Activated naive CD8-positive, alpha-beta T cell (primary cell): ENCODE measurements at regions not wholly inside any gene's neighbourhood (a gene's known extent, or its start where the extent isn't known, plus 50 kb on each side); places are given as distances from the start of the nearest gene placed in this dataset.
A peak's percentile ranks its signal among the peaks of the same experiment; 100 is the strongest.

Experiments
- H3K27ac Mint-ChIP-seq: one replicate; pipeline ENCODE4 v1.8.0; 2021; ENCODE audit warnings: mixed read lengths
- H3K27me3 Mint-ChIP-seq: one replicate; pipeline ENCODE4 v1.8.0; 2021; ENCODE audit warnings: mixed read lengths
- H3K36me3 Mint-ChIP-seq: one replicate; pipeline ENCODE4 v1.8.0; 2021; ENCODE audit warnings: mixed read lengths
- H3K4me1 Mint-ChIP-seq: one replicate; pipeline ENCODE4 v1.8.0; 2021; ENCODE audit warnings: low read depth, mixed read lengths
- H3K4me3 Mint-ChIP-seq: one replicate; pipeline ENCODE4 v1.8.0; 2021; ENCODE audit warnings: mild to moderate bottlenecking, mixed read lengths
- H3K9me3 Mint-ChIP-seq: one replicate; pipeline ENCODE4 v1.8.0; 2021; ENCODE audit warnings: low read depth, mixed read lengths

DNA sequence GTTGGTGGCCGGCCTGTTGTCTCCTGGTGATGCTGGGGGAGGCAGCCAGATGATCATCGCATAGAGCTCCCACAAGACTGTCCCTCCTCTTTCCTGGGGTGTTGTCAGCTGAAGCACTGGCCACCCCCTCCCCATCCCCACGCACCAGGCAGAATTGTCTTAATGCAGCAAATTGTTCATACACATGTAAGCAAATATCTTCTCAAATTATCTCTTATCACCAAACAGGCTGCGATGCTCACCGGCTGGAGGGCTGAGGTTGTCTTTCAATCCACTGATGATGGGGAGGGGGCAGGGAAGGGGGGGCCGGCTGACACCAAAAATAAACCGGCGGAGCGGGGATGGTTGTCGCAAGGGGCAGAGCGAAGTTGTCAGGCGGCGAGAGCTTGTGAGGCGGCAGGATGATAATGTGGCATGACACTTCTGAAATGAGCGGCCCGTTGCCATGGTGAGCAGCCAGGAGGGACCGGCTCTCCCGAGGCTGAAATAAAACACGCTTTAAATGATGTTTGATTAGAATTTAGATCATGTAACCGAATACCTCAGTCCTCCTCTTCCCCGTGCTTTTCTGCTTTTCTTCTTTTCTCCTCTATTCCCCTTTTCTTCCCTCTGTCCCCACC is 59.8 kb downstream of the MRM1 start:
- H3K4me3 Mint-ChIP-seq, result no peak overlapping the region
- peaks cover 6% of the 10 kb centered on the region for H3K4me1 Mint-ChIP-seq
- peaks cover 3% of the 10 kb centered on the region for H3K36me3 Mint-ChIP-seq
- H3K9me3 Mint-ChIP-seq, result no peaks in the 10 kb centered on the region
- H3K27ac Mint-ChIP-seq, result no peak overlapping the region
- peaks cover 7% of the 10 kb centered on the region for H3K27me3 Mint-ChIP-seq

DNA sequence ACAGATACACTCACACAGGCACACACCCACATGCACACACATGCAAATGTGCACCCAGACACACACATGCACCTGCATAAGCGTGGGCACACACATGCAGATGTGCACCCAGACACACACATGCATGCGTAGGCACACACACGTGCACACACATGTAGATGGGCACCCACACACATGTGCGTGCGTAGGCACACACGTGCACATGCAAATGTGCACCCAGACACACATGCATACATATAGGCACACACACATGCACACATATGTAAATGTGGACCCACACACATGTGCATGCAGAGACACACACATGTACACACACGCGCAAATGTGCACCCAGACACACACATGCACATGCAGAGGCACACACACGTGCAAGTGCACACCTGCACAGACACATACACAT is 60.3 kb downstream of the MRM1 start:
- peaks cover 6% of the 10 kb centered on the region for H3K4me1 Mint-ChIP-seq
- H3K36me3 Mint-ChIP-seq, result peaks cover 3% of the 10 kb centered on the region
- H3K27me3 Mint-ChIP-seq, result peaks cover 5% of the 10 kb centered on the region
- H3K4me3 Mint-ChIP-seq, result no peak overlapping the region
- no peaks in the 10 kb centered on the region for H3K9me3 Mint-ChIP-seq
- H3K27ac Mint-ChIP-seq, result no peak overlapping the region

DNA sequence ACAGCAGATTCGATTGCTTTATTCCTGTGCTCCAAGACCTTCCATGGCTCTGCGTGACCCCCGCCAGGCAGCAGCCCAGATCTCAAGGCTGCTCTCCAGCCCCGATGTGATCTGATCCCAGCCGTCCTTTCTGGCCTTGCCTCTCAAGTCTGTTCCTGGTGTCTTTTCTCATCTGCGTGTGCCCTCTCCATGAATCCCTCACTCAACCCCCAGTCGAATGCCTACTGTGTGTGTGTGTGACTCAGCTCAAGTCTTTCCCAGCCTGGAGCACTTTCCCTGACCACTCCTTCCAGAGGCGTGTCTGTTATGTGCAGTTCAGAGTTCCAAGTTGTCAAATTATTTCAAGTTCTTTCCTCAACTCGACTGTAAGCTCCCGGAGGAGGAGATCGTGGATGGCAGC is 64.0 kb downstream of the MRM1 start:
- Mint-ChIP-seq H3K27me3 (no peaks in the 10 kb centered on the region), H3K36me3 (no peaks in the 10 kb centered on the region), H3K4me3 (no peak overlapping the region), H3K4me1 (no peaks in the 10 kb centered on the region), H3K9me3 (no peaks in the 10 kb centered on the region), H3K27ac (no peak overlapping the region)

DNA sequence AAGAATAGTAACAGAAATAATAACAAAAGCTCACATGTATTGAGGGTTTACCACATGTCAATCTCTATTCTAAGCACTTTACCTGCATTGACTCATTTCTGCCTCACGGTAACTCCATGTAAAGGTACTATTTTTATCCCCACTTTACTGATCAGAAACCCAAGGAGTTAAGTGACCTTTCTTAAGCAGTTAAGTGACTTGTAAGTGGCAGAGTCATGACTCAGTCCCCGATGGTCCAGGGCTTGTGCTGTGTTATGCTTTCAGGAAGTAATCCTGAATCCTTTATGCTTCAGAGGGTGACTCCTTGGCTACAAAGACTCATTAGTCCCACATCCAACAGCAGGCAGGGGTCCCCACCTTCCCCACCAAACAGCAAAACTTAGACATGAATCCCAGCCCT is 66.5 kb downstream of the MRM1 start:
- no peak overlapping the region for H3K27ac Mint-ChIP-seq
- H3K4me1 Mint-ChIP-seq, result peaks cover 13% of the 10 kb centered on the region
- H3K27me3 Mint-ChIP-seq, result no peaks in the 10 kb centered on the region
- H3K9me3 Mint-ChIP-seq, result no peaks in the 10 kb centered on the region
- no peaks in the 10 kb centered on the region for H3K36me3 Mint-ChIP-seq
- H3K4me3 Mint-ChIP-seq, result no peak overlapping the region

DNA sequence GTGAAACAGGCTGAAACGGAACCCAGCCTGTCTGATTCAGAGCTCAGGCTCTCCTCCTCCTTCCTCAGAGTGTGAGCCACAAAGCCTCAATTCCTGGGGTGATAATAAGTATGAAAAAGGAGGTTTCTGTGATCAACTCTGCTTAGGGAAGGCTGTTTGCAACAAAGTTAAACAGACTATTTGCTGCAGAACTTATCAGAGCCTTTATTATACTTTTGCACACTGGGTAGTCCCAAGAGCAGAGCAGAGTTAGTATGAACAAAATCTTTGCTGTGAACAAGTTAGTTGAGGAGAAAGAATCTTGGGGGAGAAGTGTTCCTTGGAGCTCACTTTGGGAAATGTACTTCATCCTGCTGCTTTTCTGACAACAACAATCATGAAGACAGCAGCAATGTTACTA is 67.4 kb downstream of the MRM1 start:
- Mint-ChIP-seq H3K36me3 (no peaks in the 10 kb centered on the region), H3K27me3 (no peaks in the 10 kb centered on the region), H3K9me3 (no peaks in the 10 kb centered on the region), H3K27ac (no peak overlapping the region), H3K4me3 (no peak overlapping the region), H3K4me1 (peaks cover 19% of the 10 kb centered on the region)

DNA sequence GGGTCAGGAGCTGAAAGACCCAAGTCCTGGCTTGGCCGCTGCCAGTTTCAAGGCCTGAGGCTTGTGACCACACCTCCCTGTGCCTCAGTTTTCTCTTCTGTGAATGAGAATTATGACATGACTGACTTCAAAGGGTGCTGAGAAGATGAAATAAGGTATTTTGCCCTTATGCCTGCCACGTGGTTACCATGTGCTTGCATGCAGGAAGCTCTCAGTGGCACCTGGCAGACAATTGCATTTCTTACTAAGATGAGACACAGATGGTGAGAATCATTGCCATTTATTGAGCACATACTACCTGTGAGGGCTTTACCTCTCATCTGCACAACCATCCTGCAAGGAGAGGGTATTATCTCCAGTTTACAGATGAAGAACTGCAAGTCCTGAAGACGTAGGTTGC is 69.8 kb downstream of the MRM1 start:
- peaks cover 42% of the 10 kb centered on the region for H3K4me1 Mint-ChIP-seq
- H3K4me3 Mint-ChIP-seq, result no peak overlapping the region
- no peak overlapping the region for H3K27ac Mint-ChIP-seq
- H3K9me3 Mint-ChIP-seq, result no peaks in the 10 kb centered on the region
- H3K27me3 Mint-ChIP-seq, result no peaks in the 10 kb centered on the region
- no peaks in the 10 kb centered on the region for H3K36me3 Mint-ChIP-seq

DNA sequence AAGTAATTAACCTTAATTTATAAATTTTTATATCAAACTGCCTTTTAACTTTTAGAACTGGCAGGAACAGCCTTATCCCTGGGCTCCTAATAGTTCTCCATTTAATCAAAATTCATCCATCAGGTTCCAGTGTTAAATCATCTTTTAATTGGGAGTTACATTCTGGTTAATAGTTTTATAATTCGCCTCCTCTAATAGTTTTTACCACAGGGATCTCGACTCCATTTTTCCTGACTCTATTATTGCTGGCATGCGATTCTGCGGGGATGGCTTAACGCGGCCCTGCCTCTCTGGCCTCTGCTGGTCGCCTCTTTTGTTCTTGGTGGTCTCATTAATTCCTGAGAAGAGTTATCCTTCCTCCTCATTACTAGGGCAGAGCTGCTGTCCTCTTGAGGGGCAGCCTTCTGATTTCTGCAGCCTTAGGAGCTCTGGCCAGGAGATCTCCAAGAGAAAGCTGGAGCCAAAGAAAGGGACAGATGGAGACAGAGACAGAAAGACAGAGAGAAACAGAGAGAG is 71.1 kb downstream of the MRM1 start:
- Mint-ChIP-seq H3K4me1 (peaks cover 47% of the 10 kb centered on the region), H3K36me3 (no peaks in the 10 kb centered on the region), H3K27ac (no peak overlapping the region), H3K27me3 (no peaks in the 10 kb centered on the region), H3K4me3 (no peak overlapping the region), H3K9me3 (no peaks in the 10 kb centered on the region)

DNA sequence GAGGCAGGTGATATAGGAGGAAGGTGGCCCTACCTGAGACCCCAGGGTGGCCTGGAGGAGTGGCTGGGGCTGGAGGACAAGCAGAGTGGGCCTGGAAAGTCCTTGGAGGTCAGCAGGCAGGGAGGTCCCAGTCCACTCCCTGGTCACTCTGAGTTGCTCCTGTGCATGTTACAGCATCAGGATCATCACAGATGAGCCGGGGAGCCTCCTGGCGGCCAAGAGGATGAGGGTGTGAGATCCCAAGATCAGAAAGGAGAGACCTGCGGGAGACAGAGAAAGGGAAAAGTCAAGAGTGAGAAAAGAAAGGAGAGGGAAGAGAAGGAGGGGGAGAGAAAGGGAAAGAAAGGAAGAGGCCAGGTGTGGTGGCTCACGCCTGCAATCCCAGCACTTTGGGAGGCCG is 71.7 kb downstream of the MRM1 start:
- Mint-ChIP-seq H3K36me3 (no peaks in the 10 kb centered on the region), H3K9me3 (no peaks in the 10 kb centered on the region), H3K27me3 (no peaks in the 10 kb centered on the region), H3K4me3 (no peak overlapping the region), H3K27ac (no peak overlapping the region), H3K4me1 (peaks cover 47% of the 10 kb centered on the region)

DNA sequence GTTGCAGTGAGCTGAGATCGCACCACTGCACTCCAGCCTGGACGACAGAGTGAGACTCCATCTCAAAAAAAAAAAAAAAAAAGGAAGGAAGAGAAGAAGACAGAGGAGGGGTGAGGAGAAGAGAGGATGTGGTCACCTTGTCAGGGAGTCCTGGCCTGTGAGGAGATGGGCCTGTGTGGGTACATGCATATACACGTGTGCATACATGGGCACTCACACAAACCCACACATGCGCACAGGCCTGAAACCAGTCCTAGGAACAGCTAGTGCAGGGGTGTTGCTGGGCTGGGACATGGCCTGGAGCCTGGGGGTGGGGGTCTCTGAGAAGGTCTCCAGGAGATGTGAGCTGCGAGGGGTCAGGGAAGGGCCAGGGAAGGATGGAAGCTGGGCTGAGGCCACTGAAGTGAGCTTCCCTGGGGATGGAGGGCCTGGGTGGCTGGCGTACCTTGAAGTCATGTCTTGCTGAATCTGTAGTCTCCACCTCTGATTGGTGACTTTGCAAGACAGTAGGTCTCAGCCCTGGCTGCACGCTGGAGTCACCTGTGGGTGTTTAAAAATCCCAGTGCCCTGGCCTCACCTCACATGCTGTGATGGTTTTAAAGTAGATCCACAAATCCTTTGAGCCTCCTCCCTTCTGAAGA is 72.4 kb downstream of the MRM1 start:
- peaks cover 47% of the 10 kb centered on the region for H3K4me1 Mint-ChIP-seq
- H3K27me3 Mint-ChIP-seq, result no peaks in the 10 kb centered on the region
- peak overlapping the region; percentile 30 for H3K4me3 Mint-ChIP-seq
- H3K9me3 Mint-ChIP-seq, result no peaks in the 10 kb centered on the region
- no peaks in the 10 kb centered on the region for H3K36me3 Mint-ChIP-seq
- H3K27ac Mint-ChIP-seq, result peak overlapping the region; percentile 68

DNA sequence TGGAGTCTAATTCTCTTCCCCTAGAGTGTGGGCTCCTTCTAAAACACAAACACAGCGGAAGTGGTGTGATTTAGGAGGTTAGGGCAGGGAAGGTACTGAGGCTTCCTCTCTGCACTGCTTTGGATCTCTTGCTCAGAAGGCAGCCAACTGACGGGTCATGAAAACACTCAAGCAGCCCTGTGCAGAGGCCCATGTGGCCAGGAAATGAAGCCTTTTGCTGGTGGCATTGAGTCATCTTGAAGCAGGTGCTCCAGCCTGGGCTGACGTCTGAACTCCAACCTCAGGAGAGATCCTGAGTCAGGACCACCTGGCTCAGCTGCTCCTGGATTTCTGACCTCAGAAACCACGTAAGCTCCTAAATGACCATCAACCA is 72.9 kb downstream of the MRM1 start:
- Mint-ChIP-seq H3K27me3 (no peaks in the 10 kb centered on the region), H3K4me1 (peaks cover 47% of the 10 kb centered on the region), H3K9me3 (no peaks in the 10 kb centered on the region), H3K4me3 (peak overlapping the region; percentile 30), H3K27ac (peak overlapping the region; percentile 68), H3K36me3 (no peaks in the 10 kb centered on the region)

DNA sequence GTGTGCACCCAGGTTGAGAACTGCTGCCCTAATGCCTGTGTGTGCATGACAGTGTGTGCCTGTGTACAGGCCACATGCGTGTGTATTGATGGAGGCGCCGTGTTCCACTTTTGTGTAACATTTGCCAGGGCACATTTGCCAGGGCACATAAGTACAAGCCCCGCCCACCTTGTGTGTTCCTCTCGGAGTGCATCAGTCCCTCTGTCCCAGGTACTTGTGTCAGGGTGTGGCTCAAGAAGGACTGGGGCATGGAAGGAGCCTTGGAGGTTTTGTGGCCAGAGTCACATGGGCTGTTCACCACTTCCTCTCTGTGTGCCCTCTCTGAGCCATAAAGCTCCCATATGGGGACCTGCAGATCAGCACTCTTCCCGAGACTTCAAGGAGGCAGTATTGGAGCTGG is 73.9 kb downstream of the MRM1 start:
- no peaks in the 10 kb centered on the region for H3K27me3 Mint-ChIP-seq
- no peaks in the 10 kb centered on the region for H3K36me3 Mint-ChIP-seq
- H3K9me3 Mint-ChIP-seq, result no peaks in the 10 kb centered on the region
- peaks cover 47% of the 10 kb centered on the region for H3K4me1 Mint-ChIP-seq
- H3K27ac Mint-ChIP-seq, result no peak overlapping the region
- H3K4me3 Mint-ChIP-seq, result no peak overlapping the region

DNA sequence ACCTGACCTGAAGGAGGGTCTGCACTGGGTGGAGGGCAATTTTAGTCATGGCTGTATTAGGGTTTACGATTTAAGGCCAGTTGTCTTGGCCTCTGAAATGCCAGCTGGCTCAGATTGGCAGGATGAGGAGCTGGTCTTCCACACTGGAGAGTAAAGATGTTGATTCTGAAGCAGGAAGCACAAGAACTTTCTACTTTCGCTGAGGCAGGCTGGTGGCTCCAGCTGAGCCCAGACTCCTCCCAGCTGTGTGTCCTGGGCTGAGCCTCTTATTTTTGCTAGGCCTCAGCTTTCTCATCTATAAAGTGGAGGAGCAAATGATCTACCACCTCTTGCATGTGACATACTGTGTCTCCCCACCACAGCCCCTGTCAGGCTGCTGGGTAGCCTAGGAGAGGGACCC is 74.4 kb downstream of the MRM1 start:
- Mint-ChIP-seq H3K27me3 (no peaks in the 10 kb centered on the region), H3K9me3 (no peaks in the 10 kb centered on the region), H3K36me3 (no peaks in the 10 kb centered on the region), H3K4me3 (no peak overlapping the region), H3K4me1 (peaks cover 44% of the 10 kb centered on the region), H3K27ac (peak overlapping the region; percentile 1)

DNA sequence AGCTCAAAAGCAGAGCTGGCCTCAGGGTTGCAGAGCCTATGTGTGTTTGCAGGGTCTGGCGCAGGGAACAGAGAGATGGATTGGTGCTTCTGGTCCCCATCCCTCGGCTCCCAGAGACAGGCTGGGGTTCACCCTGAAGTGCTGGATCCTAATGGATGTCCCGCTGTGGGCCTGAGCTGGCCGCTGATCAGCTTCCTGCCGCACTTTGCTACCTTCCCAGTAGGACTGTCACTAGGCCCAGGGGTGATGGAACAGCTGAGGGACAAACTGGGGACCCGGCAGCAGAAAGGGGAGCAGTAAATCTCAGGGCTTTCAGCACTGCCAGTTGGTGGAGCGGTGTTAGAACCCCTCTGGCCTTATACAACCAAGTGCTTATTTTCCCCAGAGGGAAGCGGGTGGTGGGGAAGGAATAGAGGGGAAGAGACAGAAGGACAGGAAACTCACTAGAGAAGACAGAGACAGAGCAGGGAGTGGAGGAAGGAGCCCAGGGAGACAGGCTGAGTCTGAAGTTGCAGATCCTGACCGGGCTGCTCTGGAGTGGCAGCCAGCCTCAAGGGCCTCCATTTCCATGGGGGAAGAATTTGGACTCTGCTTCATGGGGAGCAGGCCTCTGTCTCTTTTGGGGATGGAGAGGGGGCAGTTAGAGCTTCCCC is 78.6 kb downstream of the MRM1 start:
- H3K4me3 Mint-ChIP-seq, result no peak overlapping the region
- no peak overlapping the region for H3K27ac Mint-ChIP-seq
- no peaks in the 10 kb centered on the region for H3K27me3 Mint-ChIP-seq
- no peaks in the 10 kb centered on the region for H3K36me3 Mint-ChIP-seq
- peaks cover 17% of the 10 kb centered on the region for H3K4me1 Mint-ChIP-seq
- no peaks in the 10 kb centered on the region for H3K9me3 Mint-ChIP-seq

DNA sequence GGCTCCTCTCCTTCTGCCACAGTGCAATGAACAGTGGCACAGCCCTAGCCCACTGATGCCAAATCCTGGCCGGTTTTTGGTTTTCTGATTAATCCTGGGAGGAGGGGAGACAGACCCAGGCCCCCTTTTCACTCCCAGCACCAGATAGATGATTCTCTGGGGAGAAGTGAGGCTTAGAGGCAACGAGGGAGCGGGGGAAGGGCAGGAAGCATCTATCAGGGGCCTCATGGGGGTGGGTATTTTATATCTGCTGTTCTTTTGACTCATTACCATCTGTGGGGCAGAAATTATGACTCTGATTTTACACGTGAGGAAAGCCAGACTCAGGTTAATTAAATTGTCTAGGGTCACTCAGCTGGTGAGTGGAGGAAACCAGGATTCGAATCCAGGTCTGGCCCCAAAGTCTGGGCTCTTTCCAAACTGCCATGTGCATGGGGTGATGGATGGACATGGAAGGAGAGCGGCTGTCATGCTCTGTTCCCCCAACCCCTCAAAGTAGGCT is 79.4 kb downstream of the MRM1 start:
- Mint-ChIP-seq H3K9me3 (no peaks in the 10 kb centered on the region), H3K4me1 (peaks cover 9% of the 10 kb centered on the region), H3K36me3 (no peaks in the 10 kb centered on the region), H3K27ac (no peak overlapping the region), H3K4me3 (no peak overlapping the region), H3K27me3 (no peaks in the 10 kb centered on the region)

DNA sequence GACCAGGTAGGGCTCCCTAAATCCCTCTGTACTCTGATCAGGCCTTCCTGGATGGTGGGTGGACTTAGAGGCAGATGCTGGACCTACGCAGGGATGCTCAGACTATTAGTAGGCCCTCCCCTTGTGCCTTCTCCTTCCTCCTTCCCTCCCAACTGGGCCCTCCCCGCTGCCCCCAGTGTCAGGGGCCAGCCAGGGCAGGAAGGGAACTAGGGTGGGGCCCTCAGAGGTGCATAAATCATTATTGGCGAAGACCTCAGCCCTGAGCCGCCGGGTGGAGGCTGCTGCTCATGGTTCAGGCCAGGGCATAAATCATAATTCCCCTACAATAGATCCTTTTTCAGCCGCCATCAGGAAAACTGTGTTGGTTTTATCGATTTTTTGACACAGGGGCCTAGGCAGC is 81.4 kb downstream of the MRM1 start:
- Mint-ChIP-seq H3K27me3 (no peaks in the 10 kb centered on the region), H3K9me3 (no peaks in the 10 kb centered on the region), H3K4me1 (no peaks in the 10 kb centered on the region), H3K36me3 (no peaks in the 10 kb centered on the region), H3K4me3 (no peak overlapping the region), H3K27ac (no peak overlapping the region)
